ENCODE measurements at regions not wholly inside any gene's neighbourhood (a gene's known extent, or its start where the extent isn't known, plus 50 kb on each side); places are given as distances from the start of the nearest gene placed in this dataset. TPM values are rescaled to one million over a fixed set of nuclear protein-coding genes. Genes with fewer than 3 reads are reported as not detected.

GRCh38 chr11:127052404-127052803 lies 51.8 kb upstream of the KIRREL3 start:
- peak overlapping the region; percentile 3; the same call in 1 of the 2 replicates for H2AFZ ChIP-seq
- no peaks in the 10 kb centered on the region; the same call in 2 of the 3 replicates for H3K36me3 Mint-ChIP-seq (ENCODE audit: low read depth)
- DNase-seq (ENCODE audit: low spot score) = peak; percentile 17
- H4K20me1 ChIP-seq (replicated peaks; ENCODE audit: insufficient read depth) = no peaks in the 10 kb centered on the region
- 0 out of 2 replicates have a peak, but pooled peaks cover 5% of the 10 kb centered on the region for H3K9me2 ChIP-seq (ENCODE audit: insufficient read depth)
- H3K9me3 Mint-ChIP-seq = no peaks in the 10 kb centered on the region
- peak; percentile 81 for ATAC-seq
- TF ChIP-seq ZNF462 (CRISPR knock-in tag; IDR thresholded peaks at IDR 0.05) (peak; percentile 38; the same call in 1 of the 2 replicates), EZH2phosphoT487 (IDR thresholded peaks at IDR 0.05; ENCODE audit: unreplicated experiment) (no peak)
- H3K27ac Mint-ChIP-seq = peak overlapping the region; percentile 41; the same call in 1 of the 2 replicates
- H3K27me3 ChIP-seq (ENCODE audit: insufficient read depth) = no peaks in the 10 kb centered on the region
- H3K4me3 Mint-ChIP-seq = no peak overlapping the region
- no peak overlapping the region for H3K4me2 ChIP-seq
- H3K27me3 Mint-ChIP-seq (ENCODE audit: insufficient read depth, low read depth, poor library complexity) = peaks cover 6% of the 10 kb centered on the region
- no peaks in the 10 kb centered on the region for H3K36me3 ChIP-seq (ENCODE audit: insufficient read depth)
- H3K4me1 ChIP-seq (ENCODE audit: insufficient read depth) = 0 out of 2 replicates have a peak, but pooled peaks cover 8% of the 10 kb centered on the region
- no peaks in the 10 kb centered on the region for H3F3A ChIP-seq (replicated peaks; ENCODE audit: low read depth)
- no peak overlapping the region for H3K4me3 ChIP-seq
- H3K79me2 ChIP-seq (replicated peaks; ENCODE audit: insufficient read depth) = no peaks in the 10 kb centered on the region
- no peak overlapping the region for H3K27ac ChIP-seq (ENCODE audit: low read depth)
- H3K4me1 Mint-ChIP-seq = peaks cover 11% of the 10 kb centered on the region; the same call in 2 of the 3 replicates

Small RNAs in the stretch of these regions (small RNA-seq; reads per million reads assigned to genes)
- gene RN7SKP279 (ENCODE audit: low replicate concordance) = not detected

Measured in GM23338 (cell line).